Neural progenitor cell (in vitro differentiated cells): ENCODE measurements at regions not wholly inside any gene's neighbourhood (a gene's known extent, or its start where the extent isn't known, plus 50 kb on each side); places are given as distances from the start of the nearest gene placed in this dataset.
"Not testable (repeated sequence)": the region's sequence is repeated elsewhere in the genome, so short reads cannot be mapped to it uniquely, and the experiment has no call there.

Experiments
- DNase-seq: peaks from one replicate; pipeline ENCODE4 v3.0.0-alpha.2; 2016; ENCODE audit warnings: low spot score
- H2AFZ ChIP-seq: fragments of 200-600 bp; sonication (generic); replicated peaks from 2 replicates; pipeline ENCODE4 v1.6.1; 2016; ENCODE audit warnings: antibody characterized with exemption
- H3F3A ChIP-seq: fragments of 200-600 bp; sonication (generic); 2 replicates; pipeline ENCODE4 v1.6.1; 2016; ENCODE audit warnings: antibody characterized with exemption, low read depth
- H3K27ac ChIP-seq: fragments of 200-600 bp; sonication (generic); 2 replicates; pipeline ENCODE4 v1.5.1; 2016; ENCODE audit warnings: mild to moderate bottlenecking
- H3K27me3 ChIP-seq: fragments of 200-600 bp; sonication (generic); 2 replicates; pipeline ENCODE4 v1.6.1; 2016; ENCODE audit warnings: mild to moderate bottlenecking, moderate library complexity
- H3K36me3 ChIP-seq: fragments of 200-600 bp; sonication (generic); 2 replicates; pipeline ENCODE4 v1.5.1; 2016
- H3K4me1 ChIP-seq: fragments of 200-600 bp; sonication (generic); 2 replicates; pipeline ENCODE4 v1.6.1; 2016; ENCODE audit warnings: mixed run types
- H3K4me2 ChIP-seq: fragments of 200-600 bp; sonication (generic); 2 replicates; pipeline ENCODE4 v1.6.1; 2016
- H3K4me3 ChIP-seq: fragments of 200-600 bp; sonication (generic); 2 replicates; pipeline ENCODE4 v1.5.1; 2016
- H3K79me2 ChIP-seq: fragments of 200-600 bp; sonication (generic); 2 replicates; pipeline ENCODE4 v1.6.1; 2016; ENCODE audit warnings: low read depth
- H3K9ac ChIP-seq: fragments of 200-600 bp; sonication (generic); 2 replicates; pipeline ENCODE4 v1.6.1; 2016
- H3K9me3 ChIP-seq: fragments of 200-600 bp; sonication (generic); 2 replicates; pipeline ENCODE4 v1.5.1; 2016; ENCODE audit warnings: low read depth
- H4K20me1 ChIP-seq: fragments of 200-600 bp; sonication (generic); 2 replicates; pipeline ENCODE4 v1.6.1; 2016; ENCODE audit warnings: low read depth
- H3K27ac Mint-ChIP-seq: 3 replicates; pipeline ENCODE4 v1.8.0; 2021; ENCODE audit warnings: mixed read lengths
- H3K27me3 Mint-ChIP-seq: 2 replicates; pipeline ENCODE4 v1.8.0; 2022; ENCODE audit warnings: low read depth, mild to moderate bottlenecking, inconsistent platforms, moderate library complexity, mixed read lengths; ENCODE audit not compliant: insufficient read depth
- H3K36me3 Mint-ChIP-seq: 3 replicates; pipeline ENCODE4 v1.8.0; 2021; ENCODE audit warnings: mixed read lengths
- H3K4me1 Mint-ChIP-seq: 3 replicates; pipeline ENCODE4 v1.8.0; 2021; ENCODE audit warnings: mixed read lengths
- H3K4me3 Mint-ChIP-seq: 3 replicates; pipeline ENCODE4 v1.8.0; 2021; ENCODE audit warnings: mild to moderate bottlenecking, moderate library complexity, mixed read lengths
- H3K9me3 Mint-ChIP-seq: 3 replicates; pipeline ENCODE4 v1.8.0; 2020; ENCODE audit warnings: mixed read lengths
- EZH2 ChIP-seq: fragments of 200-600 bp; sonication (generic); IDR thresholded peaks from 2 replicates; pipeline ENCODE4 v1.6.1; 2017; ENCODE audit warnings: antibody characterized with exemption, mild to moderate bottlenecking, moderate library complexity
- EZH2phosphoT487 ChIP-seq: fragments of 200-600 bp; sonication (generic); IDR thresholded peaks from 2 replicates; pipeline ENCODE4 v1.6.1; 2017; ENCODE audit warnings: antibody characterized with exemption
- TF ChIP-seq, protein P1 (sequence below): fragments of 200-600 bp; sonication (generic); IDR thresholded peaks from 2 replicates; pipeline ENCODE4 v1.5.1; 2017; ENCODE audit warnings: antibody characterized with exemption, mild to moderate bottlenecking

DNA sequence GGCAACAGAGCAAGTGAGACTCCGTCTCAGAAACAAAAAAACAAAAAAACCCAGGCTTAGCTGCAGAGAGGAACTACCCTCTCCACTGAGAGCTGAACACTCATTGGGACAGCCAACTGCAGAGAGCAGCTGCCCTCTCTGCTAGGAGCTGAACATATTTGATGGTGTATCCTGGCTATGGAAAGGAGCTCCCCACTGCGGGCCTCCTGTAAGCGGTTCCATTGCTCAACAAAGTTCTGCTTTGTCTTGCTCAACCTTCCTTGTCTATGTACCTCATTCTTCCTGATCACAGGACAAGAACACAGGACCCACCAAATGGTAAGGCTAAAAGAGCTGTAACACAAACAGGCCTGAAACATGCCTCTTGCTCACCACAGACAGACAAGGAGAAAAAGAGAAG, 246.3 kb upstream of the LRRTM4 start:
- no peaks in the 10 kb centered on the region for H3K4me1 ChIP-seq
- H3K9me3 Mint-ChIP-seq, result peaks cover 18% of the 10 kb centered on the region
- H3K4me2 ChIP-seq, result no peak overlapping the region
- H3K36me3 ChIP-seq, result no peaks in the 10 kb centered on the region
- H3K79me2 ChIP-seq, result no peaks in the 10 kb centered on the region
- H3K4me1 Mint-ChIP-seq, result peaks cover 2% of the 10 kb centered on the region
- TF ChIP-seq, protein P1, sequence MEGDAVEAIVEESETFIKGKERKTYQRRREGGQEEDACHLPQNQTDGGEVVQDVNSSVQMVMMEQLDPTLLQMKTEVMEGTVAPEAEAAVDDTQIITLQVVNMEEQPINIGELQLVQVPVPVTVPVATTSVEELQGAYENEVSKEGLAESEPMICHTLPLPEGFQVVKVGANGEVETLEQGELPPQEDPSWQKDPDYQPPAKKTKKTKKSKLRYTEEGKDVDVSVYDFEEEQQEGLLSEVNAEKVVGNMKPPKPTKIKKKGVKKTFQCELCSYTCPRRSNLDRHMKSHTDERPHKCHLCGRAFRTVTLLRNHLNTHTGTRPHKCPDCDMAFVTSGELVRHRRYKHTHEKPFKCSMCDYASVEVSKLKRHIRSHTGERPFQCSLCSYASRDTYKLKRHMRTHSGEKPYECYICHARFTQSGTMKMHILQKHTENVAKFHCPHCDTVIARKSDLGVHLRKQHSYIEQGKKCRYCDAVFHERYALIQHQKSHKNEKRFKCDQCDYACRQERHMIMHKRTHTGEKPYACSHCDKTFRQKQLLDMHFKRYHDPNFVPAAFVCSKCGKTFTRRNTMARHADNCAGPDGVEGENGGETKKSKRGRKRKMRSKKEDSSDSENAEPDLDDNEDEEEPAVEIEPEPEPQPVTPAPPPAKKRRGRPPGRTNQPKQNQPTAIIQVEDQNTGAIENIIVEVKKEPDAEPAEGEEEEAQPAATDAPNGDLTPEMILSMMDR, result no peak
- TF ChIP-seq EZH2 (no peak), EZH2phosphoT487 (no peak)
- H3K36me3 Mint-ChIP-seq, result peaks cover 1% of the 10 kb centered on the region
- H3K4me3 Mint-ChIP-seq, result no peak overlapping the region
- no peaks in the 10 kb centered on the region for H4K20me1 ChIP-seq
- no peak overlapping the region for H3K9ac ChIP-seq
- H2AFZ ChIP-seq, result no peak overlapping the region
- H3K27ac Mint-ChIP-seq, result no peak overlapping the region
- H3K27ac ChIP-seq, result no peak overlapping the region
- H3K27me3 ChIP-seq, result no peaks in the 10 kb centered on the region
- H3K9me3 ChIP-seq, result no peaks in the 10 kb centered on the region
- H3K4me3 ChIP-seq, result no peak overlapping the region
- DNase-seq, result no peak
- H3F3A ChIP-seq, result no peaks in the 10 kb centered on the region
- H3K27me3 Mint-ChIP-seq, result peaks cover 2% of the 10 kb centered on the region

DNA sequence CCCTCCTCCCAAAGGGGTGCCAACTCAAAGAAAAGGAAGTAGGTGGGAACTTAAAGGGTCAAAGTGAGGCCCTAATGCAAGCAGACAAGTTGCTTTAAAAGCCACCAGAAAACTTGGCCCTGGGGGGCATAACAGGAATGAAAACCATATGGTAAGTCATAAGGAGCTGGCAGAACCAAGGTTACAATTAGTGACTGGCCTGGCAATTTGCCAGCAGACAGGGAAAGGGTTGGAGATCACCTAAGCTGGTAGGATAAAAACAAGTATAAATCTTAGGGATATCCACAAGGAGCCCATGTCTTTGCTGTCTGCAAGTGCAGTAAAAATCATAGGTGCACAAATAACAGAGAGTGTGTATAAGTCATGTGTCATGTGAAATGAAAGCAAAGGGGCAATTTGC, 256.7 kb upstream of the LRRTM4 start:
- Histone ChIP-seq H3K4me3 (no peak overlapping the region), H3K79me2 (no peaks in the 10 kb centered on the region), H3K9ac (no peak overlapping the region), H3K4me1 (no peaks in the 10 kb centered on the region), H4K20me1 (no peaks in the 10 kb centered on the region), H3K27me3 (no peaks in the 10 kb centered on the region), H3K9me3 (no peaks in the 10 kb centered on the region), H3F3A (no peaks in the 10 kb centered on the region), H3K27ac (no peak overlapping the region), H2AFZ (no peak overlapping the region), H3K36me3 (no peaks in the 10 kb centered on the region), H3K4me2 (no peak overlapping the region)
- peaks cover 9% of the 10 kb centered on the region for H3K4me1 Mint-ChIP-seq
- no peak for DNase-seq
- peaks cover 3% of the 10 kb centered on the region for H3K27me3 Mint-ChIP-seq
- H3K4me3 Mint-ChIP-seq, result no peak overlapping the region
- TF ChIP-seq EZH2 (no peak), EZH2phosphoT487 (no peak)
- TF ChIP-seq, protein P1, result no peak
- no peak overlapping the region for H3K27ac Mint-ChIP-seq
- H3K9me3 Mint-ChIP-seq, result peaks cover 25% of the 10 kb centered on the region
- peaks cover 5% of the 10 kb centered on the region for H3K36me3 Mint-ChIP-seq

DNA sequence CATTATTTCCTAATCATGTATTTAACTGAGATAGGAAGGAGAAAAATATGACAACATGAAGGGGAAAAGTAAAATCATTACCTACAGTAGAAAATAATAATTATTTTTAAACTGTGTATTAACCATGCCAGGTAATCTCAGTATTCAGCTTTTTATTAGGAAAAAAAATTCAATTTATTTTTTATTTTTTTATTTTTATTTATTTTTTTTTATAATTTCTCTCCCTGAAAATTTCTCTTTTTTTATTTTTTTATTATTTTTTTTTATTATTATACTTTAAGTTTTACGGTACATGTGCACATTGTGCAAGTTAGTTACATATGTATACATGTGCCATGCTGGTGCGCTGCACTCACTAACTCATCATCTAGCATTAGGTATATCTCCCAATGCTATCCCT, 271.3 kb upstream of the LRRTM4 start:
- peaks cover 18% of the 10 kb centered on the region for H3K4me1 Mint-ChIP-seq
- H4K20me1 ChIP-seq, H3K27me3 ChIP-seq, H3K4me2 ChIP-seq, H3K79me2 ChIP-seq, H3K27ac Mint-ChIP-seq, H3K36me3 Mint-ChIP-seq, H3K27me3 Mint-ChIP-seq, H3K9me3 Mint-ChIP-seq, H2AFZ ChIP-seq, DNase-seq, H3K36me3 ChIP-seq, H3K4me3 Mint-ChIP-seq, H3K27ac ChIP-seq, H3F3A ChIP-seq, H3K9me3 ChIP-seq, H3K9ac ChIP-seq, H3K4me3 ChIP-seq: not testable (repeated sequence)
- peaks cover 13% of the 10 kb centered on the region for H3K4me1 ChIP-seq

DNA sequence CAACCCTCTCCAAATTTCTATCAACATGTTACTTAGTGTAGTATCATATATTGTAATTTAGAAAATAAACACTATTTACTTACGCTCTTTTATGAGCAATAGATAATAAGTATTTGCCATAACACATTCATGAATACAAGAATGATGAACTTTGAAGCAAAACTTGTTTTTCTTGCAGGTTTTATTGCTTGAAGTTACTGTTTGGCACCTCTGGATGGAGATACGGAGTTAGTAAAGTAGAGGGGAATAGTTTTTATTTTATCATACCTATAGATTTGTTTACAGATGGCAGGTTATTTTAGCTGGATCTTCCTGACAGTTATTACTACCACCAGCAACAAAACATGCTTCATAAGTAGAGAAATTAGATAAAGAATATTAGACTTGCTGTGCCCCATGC, 274.2 kb upstream of the LRRTM4 start:
- H3K36me3 Mint-ChIP-seq, result no peaks in the 10 kb centered on the region
- H3K27me3 ChIP-seq, result no peaks in the 10 kb centered on the region
- no peak overlapping the region for H3K4me3 Mint-ChIP-seq
- H3K4me3 ChIP-seq, result no peak overlapping the region
- no peak for DNase-seq
- TF ChIP-seq EZH2phosphoT487 (no peak), EZH2 (no peak)
- TF ChIP-seq, protein P1, result no peak
- H3K36me3 ChIP-seq, result no peaks in the 10 kb centered on the region
- H3K79me2 ChIP-seq, result no peaks in the 10 kb centered on the region
- no peak overlapping the region for H3K9ac ChIP-seq
- H3K27ac ChIP-seq, result no peak overlapping the region
- no peak overlapping the region for H2AFZ ChIP-seq
- peaks cover 13% of the 10 kb centered on the region for H3K4me1 ChIP-seq
- H3K9me3 Mint-ChIP-seq, result peaks cover 8% of the 10 kb centered on the region
- no peak overlapping the region for H3K27ac Mint-ChIP-seq
- H3K4me1 Mint-ChIP-seq, result peaks cover 18% of the 10 kb centered on the region
- no peaks in the 10 kb centered on the region for H3K27me3 Mint-ChIP-seq
- no peak overlapping the region for H3K4me2 ChIP-seq
- no peaks in the 10 kb centered on the region for H3F3A ChIP-seq
- no peaks in the 10 kb centered on the region for H3K9me3 ChIP-seq
- H4K20me1 ChIP-seq, result no peaks in the 10 kb centered on the region
